Pancreas (tissue), 10 donors: ENCODE measurements at regions not wholly inside any gene's neighbourhood (a gene's known extent, or its start where the extent isn't known, plus 50 kb on each side); places are given as distances from the start of the nearest gene placed in this dataset.
A peak's percentile ranks its signal among the peaks of the same experiment; 100 is the strongest.

Experiments used
- ATAC-seq, 4 donors: fragments of 200-7000 bp; cut with Tn5 transposase; one replicate each; pipeline versions ENCODE4 v1.8.0 to v1.9.1; 2020; ENCODE audit warnings: mild to moderate bottlenecking in 4 of 4, moderate library complexity in 4 of 4
- DNase-seq, 6 donors: peaks; one replicate each; pipeline ENCODE4 v3.0.0-alpha.2; 2020
- FAIRE-seq: peaks from 2 replicates; lab custom pipeline; 2012; peaks lifted over from hg19 to GRCh38; lab: Jason Lieb, UNC
- H3K27ac ChIP-seq, 4 donors: fragments of 200-600 bp; sonication (generic); 1 replicate in 3 of 4; 2 replicates in 1 of 4; pipeline versions ENCODE4 v1.5.0 to v1.8.0; 2020
- H3K27me3 ChIP-seq, 4 donors: fragments of 200-600 bp; one replicate each; pipeline ENCODE4 v1.8.0; 2021
- H3K36me3 ChIP-seq, 3 donors: fragments of 200-600 bp; sonication (generic) in 1 of 3; one replicate each; pipeline versions ENCODE4 v1.5.0 to v1.8.0; 2020 to 2021
- H3K4me1 ChIP-seq, 3 donors: fragments of 200-600 bp; one replicate each; pipeline ENCODE4 v1.8.0; 2021
- H3K4me3 ChIP-seq, 4 donors: fragments of 200-600 bp; sonication (generic) in 2 of 4; one replicate each; pipeline versions ENCODE4 v1.5.0 to v1.8.0; 2020 to 2021
- H3K9me3 ChIP-seq, 4 donors: fragments of 200-600 bp; one replicate each; pipeline ENCODE4 v1.8.0; 2021
- CTCF ChIP-seq, 4 donors: fragments of 200-600 bp; sonication (generic) in 3 of 4; IDR thresholded peaks; one replicate each; pipeline versions ENCODE4 v1.5.0 to v1.8.0; 2021; ENCODE audit warnings: antibody characterized with exemption in 4 of 4
- WGBS, 2 donors: extraction: QIAGEN DNeasy Blood & Tissue Kit; methylation state at CpG; one replicate each; pipeline ENCODE4 v1.1.7; 2013; 5-methylcytosine and 5-hydroxymethylcytosine counted together
- intact Hi-C, 3 donors: fragments of 100-400 bp; cut with DNase I; formaldehyde crosslinking; loops; one replicate each; pipeline versions ENCODE4 v1.11.1 to v1.14.2; 2022
- donor health status: healthy with polysubstance abuse.
- donor health status: DM: no; HTN: no; CAD: no; lungs with moderate emphysema.
- donor health status: DM: no; HTN: no; CAD: no.
- donor health status: control.
- donor health status: control.
- donor health status: Bipolar disorder and iron deficiency.
- donor health status: DM: yes; HTN: yes; CAD: no.
- donor health status: DM: no; HTN: no; CAD: no.
- donor health status: DM: no; HTN: no; CAD: no.
- donor health status: DM: yes; HTN: yes; CAD: no.

GRCh38 chr12:85653731-85654455, 182.3 kb downstream of the RASSF9 start:
- ATAC-seq (no peak), DNase-seq (no peak), FAIRE-seq (no peak)
- Histone ChIP-seq H3K4me3 (no peak overlapping the region), H3K4me1 (no peaks in the 10 kb centered on the region), H3K27me3 (no peaks in the 10 kb centered on the region), H3K9me3 (no peaks in the 10 kb centered on the region), H3K36me3 (no peaks in the 10 kb centered on the region), H3K27ac (no peak overlapping the region)
- TF ChIP-seq CTCF (IDR thresholded peaks at IDR 0.05): no peak
- intact Hi-C loops: no loop called here

- 85 to 95% methylated on average over 3 of the region's 3 CpGs for WGBS, 2 donors
- no peaks in the 10 kb centered on the region for H3K36me3 ChIP-seq
- H3K27me3 ChIP-seq: no peaks in the 10 kb centered on the region
- TF ChIP-seq CTCF (IDR thresholded peaks at IDR 0.05): no peak
- no peaks in the 10 kb centered on the region for H3K9me3 ChIP-seq
- intact Hi-C loops: no loop called here
- no peak overlapping the region for H3K4me3 ChIP-seq
- DNase-seq: no peak
- H3K27ac ChIP-seq: no peak overlapping the region
- no peak for FAIRE-seq
- no peak for ATAC-seq
- H3K4me1 ChIP-seq: no peaks in the 10 kb centered on the region
Measured at GRCh38 chr12:85654456-85654840, 181.8 kb downstream of the RASSF9 start.

GRCh38 chr12:85656561-85656960, 179.6 kb downstream of the RASSF9 start:
- Histone ChIP-seq H3K9me3 (no peaks in the 10 kb centered on the region), H3K4me3 (no peak overlapping the region), H3K27ac (no peak overlapping the region), H3K4me1 (peaks cover 0 to 7% (median 0%) of the 10 kb centered on the region in 3 donors), H3K27me3 (no peaks in the 10 kb centered on the region), H3K36me3 (no peaks in the 10 kb centered on the region)
- no peak for TF ChIP-seq CTCF (IDR thresholded peaks at IDR 0.05)
- no peak for ATAC-seq
- FAIRE-seq: peak; percentile 23
- DNase-seq: no peak
- WGBS, 2 donors: 94 to 98% methylated on average over 2 of the region's 2 CpGs
- intact Hi-C loops: no loop called here

- Histone ChIP-seq H3K36me3 (no peaks in the 10 kb centered on the region), H3K27me3 (no peaks in the 10 kb centered on the region), H3K9me3 (no peaks in the 10 kb centered on the region), H3K27ac (no peak overlapping the region), H3K4me1 (peaks cover 0 to 7% (median 0%) of the 10 kb centered on the region in 3 donors), H3K4me3 (no peak overlapping the region)
- 72 to 79% methylated on average over 2 of the region's 2 CpGs for WGBS, 2 donors
- ATAC-seq (no peak), DNase-seq (no peak), FAIRE-seq (no peak)
- TF ChIP-seq CTCF (IDR thresholded peaks at IDR 0.05): no peak
- intact Hi-C loops: no loop called here
Measured at GRCh38 chr12:85657251-85657650, 179.0 kb downstream of the RASSF9 start.

DNA sequence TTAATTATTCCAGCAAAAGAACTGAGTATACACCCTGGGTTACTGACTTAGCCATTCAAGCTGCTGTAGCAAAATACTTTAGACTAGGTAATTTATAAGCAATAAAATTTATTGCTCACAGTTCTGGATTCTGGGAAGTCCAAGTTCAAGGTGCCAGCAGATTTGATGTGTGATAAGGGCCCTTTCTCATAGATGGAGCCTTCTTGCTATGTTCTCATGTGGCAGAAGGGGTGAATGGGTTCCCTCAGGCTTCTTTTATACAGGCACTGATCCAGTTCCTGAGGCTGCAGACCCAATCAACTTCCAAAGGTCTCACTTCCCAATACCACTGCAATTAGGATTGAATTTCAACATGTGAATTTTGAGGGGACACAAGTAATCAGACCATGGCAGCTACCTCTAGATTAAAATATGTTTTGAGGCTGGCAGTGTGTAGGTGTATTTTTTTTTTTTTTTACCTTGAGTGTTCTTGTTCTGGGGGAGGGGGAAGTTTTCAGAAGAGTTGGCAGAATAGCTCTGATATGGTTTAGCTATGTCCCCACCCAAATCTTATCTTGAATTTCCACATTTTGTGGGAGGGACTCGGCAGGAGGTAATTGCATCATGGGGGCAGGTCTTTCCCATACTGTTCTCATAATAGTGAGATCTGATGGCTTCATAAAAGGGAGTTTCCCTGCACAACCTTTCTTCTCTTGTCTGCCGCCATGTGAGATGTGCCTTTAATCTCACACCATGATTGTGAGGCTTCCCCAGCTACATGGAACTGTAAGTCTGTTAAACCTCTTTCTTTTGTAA, 178.2 kb downstream of the RASSF9 start:
- Histone ChIP-seq H3K9me3 (no peaks in the 10 kb centered on the region), H3K4me3 (no peak overlapping the region), H3K27ac (no peak overlapping the region), H3K36me3 (no peaks in the 10 kb centered on the region), H3K27me3 (no peaks in the 10 kb centered on the region), H3K4me1 (peaks cover 0 to 7% (median 0%) of the 10 kb centered on the region in 3 donors)
- 90 to 96% methylated on average over 2 of the region's 2 CpGs for WGBS, 2 donors
- intact Hi-C loops: no loop called here
- FAIRE-seq (no peak), ATAC-seq (no peak), DNase-seq (no peak)
- TF ChIP-seq CTCF (IDR thresholded peaks at IDR 0.05): no peak
